HCT116 (cell line): ENCODE measurements at regions not wholly inside any gene's neighbourhood (a gene's known extent, or its start where the extent isn't known, plus 50 kb on each side); places are given as distances from the start of the nearest gene placed in this dataset.
"Not testable (repeated sequence)": the region's sequence is repeated elsewhere in the genome, so short reads cannot be mapped to it uniquely, and the experiment has no call there.

Source experiments
- ATAC-seq: fragments of 200-7000 bp; cut with Tn5 transposase; 2 replicates; pipeline ENCODE4 v1.9.1; 2020; ENCODE audit warnings: mild to moderate bottlenecking, moderate library complexity
- BruUV-seq: library from RNA; stranded (reverse); fragments of 400-500 nt; replicated peaks from 2 replicates; lab custom pipeline; 2021; lab: Mats Ljungman, UMichigan
- CTCF ChIA-PET: fragments of 300-600 bp; sonication (Branson Sonifier 250); formaldehyde crosslinking; loops from one replicate; lab custom pipeline; 2021; ENCODE audit warnings: antibody characterized with exemption; lab: Charles Lee
- POLR2A ChIA-PET: fragments of 300-600, 350-600 bp; sonication (Branson Sonifier 250); formaldehyde crosslinking; loops from one replicate; lab custom pipeline; 2021; ENCODE audit warnings: antibody characterized with exemption; lab: Charles Lee
- RAD21 ChIA-PET, 2 experiments: fragments of 300-600 bp; sonication (Branson Sonifier 250); formaldehyde crosslinking; loops; one replicate each; lab custom pipeline; 2023; ENCODE audit warnings: low total read pairs in 2 of 2; ENCODE audit not compliant: uncharacterized antibody in 2 of 2, unreplicated experiment in 2 of 2, low non-redundant PET in 1 of 2; lab: Charles Lee
- DNase-seq: peaks from one replicate; pipeline ENCODE4 v3.0.0-alpha.2; 2010; ENCODE audit warnings: low read depth, low spot score
- H2AFZ ChIP-seq: fragments of 200-600 bp; shearing (Covaris generic), sonication (generic); 2 replicates; pipeline ENCODE4 v1.6.1; 2017; ENCODE audit warnings: low read depth, mixed run types, mixed read lengths, antibody characterized with exemption, low read length; ENCODE audit not compliant: poor library complexity, severe bottlenecking
- H3K27ac ChIP-seq: 2 replicates; pipeline ENCODE4 v1.5.1; 2012; ENCODE audit warnings: low read depth, low read length
- H3K27me3 ChIP-seq: fragments of 200-600 bp; sonication (generic); 2 replicates; pipeline ENCODE4 v1.6.1; 2016; ENCODE audit warnings: mixed run types, low read length, mixed read lengths; ENCODE audit not compliant: insufficient read depth
- H3K36me3 ChIP-seq, 2 experiments: fragments of 200-500 bp in 1 of 2; fragments of 200-600 bp in 1 of 2; sonication (Bioruptor generic) in 1 of 2; sonication (generic) in 1 of 2; 2 replicates each; pipeline versions ENCODE4 v1.5.1 to v1.6.1; 2014 to 2016; ENCODE audit warnings: low read length in 2 of 2, inconsistent platforms in 1 of 2, mixed read lengths in 1 of 2, mixed run types in 1 of 2; ENCODE audit not compliant: insufficient read depth in 2 of 2, control insufficient read depth in 1 of 2
- H3K4me1 ChIP-seq, 2 experiments: fragments of 200-600 bp in 1 of 2; sonication (generic) in 1 of 2; 2 replicates each; pipeline versions ENCODE4 v1.5.1 to v1.6.1; 2012 to 2017; ENCODE audit warnings: low read length in 2 of 2, inconsistent platforms in 1 of 2, mild to moderate bottlenecking in 1 of 2, mixed read lengths in 1 of 2, mixed run types in 1 of 2, moderate library complexity in 1 of 2; ENCODE audit not compliant: insufficient read depth in 2 of 2, control insufficient read depth in 1 of 2
- H3K4me2 ChIP-seq: fragments of 200-600 bp; sonication (generic); 2 replicates; pipeline ENCODE4 v1.6.1; 2017; ENCODE audit warnings: mixed run types, low read length, mixed read lengths
- H3K4me3 ChIP-seq, 2 experiments: fragments of 200-600 bp in 1 of 2; sonication (generic) in 1 of 2; replicated peaks in 1 of 2; 2 replicates each; pipeline ENCODE4 v1.5.1; 2011 to 2016; ENCODE audit warnings: low read length in 2 of 2, control low read depth in 1 of 2, low read depth in 1 of 2, mild to moderate bottlenecking in 1 of 2, mixed read lengths in 1 of 2, mixed run types in 1 of 2
- H3K79me2 ChIP-seq: fragments of 200-600 bp; sonication (generic); 2 replicates; pipeline ENCODE4 v1.6.1; 2017; ENCODE audit warnings: mild to moderate bottlenecking, mixed run types, low read length, moderate library complexity, mixed read lengths; ENCODE audit not compliant: insufficient read depth
- H3K9ac ChIP-seq: fragments of 200-600 bp; sonication (generic); 2 replicates; pipeline ENCODE4 v1.6.1; 2016; ENCODE audit warnings: low read length, mixed read lengths
- H3K9me2 ChIP-seq: fragments of 200-600 bp; sonication (generic), shearing (Covaris generic); 2 replicates; pipeline ENCODE4 v1.6.1; 2017; ENCODE audit warnings: mixed run types, mild to moderate bottlenecking, moderate library complexity; ENCODE audit not compliant: insufficient read depth
- H3K9me3 ChIP-seq, 2 experiments: fragments of 200-500 bp in 1 of 2; fragments of 200-600 bp in 1 of 2; sonication (Bioruptor generic) in 1 of 2; sonication (generic) in 1 of 2; 2 replicates each; pipeline ENCODE4 v1.6.1; 2014 to 2017; ENCODE audit warnings: low read length in 2 of 2, mixed read lengths in 2 of 2, inconsistent platforms in 1 of 2, low read depth in 1 of 2, mild to moderate bottlenecking in 1 of 2, mixed run types in 1 of 2, moderate library complexity in 1 of 2; ENCODE audit not compliant: control insufficient read depth in 1 of 2, insufficient read depth in 1 of 2
- H4K20me1 ChIP-seq: fragments of 200-600 bp; sonication (generic), shearing (Covaris generic); 2 replicates; pipeline ENCODE4 v1.6.1; 2017; ENCODE audit warnings: mixed run types, mild to moderate bottlenecking, moderate library complexity; ENCODE audit not compliant: insufficient read depth
- intact Hi-C: fragments of 100-400 bp; cut with micrococcal nuclease; formaldehyde crosslinking; loops from 2 replicates; pipeline ENCODE4 v1.10.0; 2022

- ATAC-seq, H3K27ac ChIP-seq, RAD21 ChIA-PET, H3K4me3 ChIP-seq, H4K20me1 ChIP-seq, H2AFZ ChIP-seq, POLR2A ChIA-PET, CTCF ChIA-PET, H3K9me2 ChIP-seq, H3K4me2 ChIP-seq, H3K79me2 ChIP-seq, H3K9me3 ChIP-seq, DNase-seq, H3K36me3 ChIP-seq, H3K9ac ChIP-seq, BruUV-seq, intact Hi-C loops, H3K27me3 ChIP-seq: not testable (repeated sequence)
- peaks cover 0 to 12% of the 10 kb centered on the region in 2 experiments; a peak in 3 of 4 replicates for H3K4me1 ChIP-seq
These were observed 78.1 kb downstream of the PPIAL4G start for GRCh38 chr1:148404786-148405568.

DNA sequence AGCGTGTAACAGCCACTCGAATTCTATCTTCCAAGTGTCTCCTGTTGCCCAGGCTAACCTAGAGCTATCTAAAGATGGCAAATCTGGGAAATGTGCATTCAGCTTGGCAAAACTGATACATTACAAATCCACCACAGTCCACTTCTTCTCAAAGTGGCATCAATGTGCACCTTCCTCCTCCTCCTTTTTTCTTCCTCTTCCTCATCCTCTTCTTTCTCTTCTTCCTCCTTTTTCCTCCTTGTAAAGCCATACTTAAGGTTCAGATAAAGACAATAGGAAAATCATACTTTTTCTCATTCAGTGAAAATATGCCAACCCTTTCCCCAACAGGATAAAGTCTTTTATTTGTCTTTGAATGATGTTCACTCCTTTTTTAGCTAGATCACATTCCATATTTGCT is 79.2 kb downstream of the PPIAL4G start:
- DNase-seq, result not testable (repeated sequence)

GRCh38 chr1:148403085-148403456 is 80.0 kb downstream of the PPIAL4G start:
- H4K20me1 ChIP-seq, CTCF ChIA-PET, H3K36me3 ChIP-seq, RAD21 ChIA-PET, H3K79me2 ChIP-seq, intact Hi-C loops, H2AFZ ChIP-seq, H3K9me3 ChIP-seq, H3K27me3 ChIP-seq, H3K27ac ChIP-seq, BruUV-seq, DNase-seq, H3K9me2 ChIP-seq: not testable (repeated sequence)
- ATAC-seq, result peak; percentile 20
- Histone ChIP-seq H3K4me1 (peaks cover 0 to 12% of the 10 kb centered on the region in 2 experiments; a peak in 3 of 4 replicates), H3K4me3 (peak overlapping the region; percentile 46 to 60), H3K4me2 (peak overlapping the region; percentile 76), H3K9ac (peak overlapping the region; percentile 73; the same call in 1 of the 2 replicates)
- POLR2A ChIA-PET, result interaction anchor here (0.9 to 1.9 kb wide), 8 partner anchors 14 to 365 kb away, joined by 3 to 15 read pairs (median 4); no protein-coding TSS in a partner anchor

More for the DNA sequence above, 79.2 kb downstream of the PPIAL4G start:
- H3K4me3 ChIP-seq, CTCF ChIA-PET, BruUV-seq, H3K9me3 ChIP-seq, POLR2A ChIA-PET, intact Hi-C loops, H3K27ac ChIP-seq, H3K36me3 ChIP-seq, H3K4me2 ChIP-seq, H3K79me2 ChIP-seq, RAD21 ChIA-PET, H3K9ac ChIP-seq, H3K9me2 ChIP-seq, H3K27me3 ChIP-seq, ATAC-seq, H4K20me1 ChIP-seq, H2AFZ ChIP-seq: not testable (repeated sequence)
- H3K4me1 ChIP-seq, result peaks cover 0 to 12% of the 10 kb centered on the region in 2 experiments; a peak in 3 of 4 replicates
